Panc1 (cell line): ENCODE measurements at regions not wholly inside any gene's neighbourhood (a gene's known extent, or its start where the extent isn't known, plus 50 kb on each side); places are given as distances from the start of the nearest gene placed in this dataset.

ENCODE experiments used
- ATAC-seq: fragments of 200-7000 bp; cut with Tn5 transposase; 2 replicates; pipeline ENCODE4 v1.9.1; 2020; ENCODE audit warnings: mild to moderate bottlenecking, moderate library complexity
- BruUV-seq: library from RNA; stranded (reverse); fragments of 400-500 nt; replicated peaks from 2 replicates; lab custom pipeline; 2021; lab: Mats Ljungman, UMichigan
- CTCF ChIA-PET: fragments of 300-600 bp; sonication (Branson Sonifier 250); formaldehyde crosslinking; loops from one replicate; lab custom pipeline; 2022; ENCODE audit warnings: antibody characterized with exemption; lab: Charles Lee
- POLR2A ChIA-PET: fragments of 300-600 bp; sonication (Branson Sonifier 250); formaldehyde crosslinking; loops from one replicate; lab custom pipeline; 2022; ENCODE audit warnings: antibody characterized with exemption; lab: Charles Lee
- DNase-seq: peaks from one replicate; pipeline ENCODE4 v3.0.0-alpha.2; 2010; ENCODE audit warnings: low read depth, low spot score
- H3K27ac ChIP-seq: 2 replicates; pipeline ENCODE4 v1.5.1; 2011; ENCODE audit warnings: mild to moderate bottlenecking, low read length, inconsistent platforms
- H3K27me3 ChIP-seq: fragments of 200-500 bp; sonication (Bioruptor generic); 2 replicates; pipeline ENCODE4 v1.6.0; 2014; ENCODE audit warnings: low read length, inconsistent platforms; ENCODE audit not compliant: control insufficient read depth, insufficient read depth
- H3K36me3 ChIP-seq: fragments of 200-500 bp; sonication (Bioruptor generic); 2 replicates; pipeline ENCODE4 v1.5.1; 2014; ENCODE audit warnings: inconsistent platforms, mild to moderate bottlenecking, low read length, moderate library complexity; ENCODE audit not compliant: control insufficient read depth, insufficient read depth
- H3K4me1 ChIP-seq: 2 replicates; pipeline ENCODE4 v1.5.1; 2011; ENCODE audit warnings: inconsistent platforms, mild to moderate bottlenecking, low read length, moderate library complexity; ENCODE audit not compliant: control insufficient read depth, insufficient read depth
- H3K4me3 ChIP-seq, 2 experiments: 2 replicates each; pipeline ENCODE4 v1.5.1; 2011 to 2012; ENCODE audit warnings: low read depth in 2 of 2, low read length in 2 of 2, mild to moderate bottlenecking in 2 of 2, inconsistent platforms in 1 of 2, moderate library complexity in 1 of 2
- H3K9me3 ChIP-seq: fragments of 200-500 bp; sonication (Bioruptor generic); 2 replicates; pipeline ENCODE4 v1.5.1; 2014; ENCODE audit warnings: low read depth, mild to moderate bottlenecking, inconsistent platforms, low read length, moderate library complexity; ENCODE audit not compliant: control insufficient read depth, insufficient read depth
- CTCF ChIP-seq: fragments of 450-650 bp; IDR thresholded peaks from 2 replicates; pipeline ENCODE4 v1.5.1; 2017; ENCODE audit warnings: mild to moderate bottlenecking
- POLR2AphosphoS5 ChIP-seq: IDR thresholded peaks from 2 replicates; pipeline ENCODE4 v1.6.1; 2012; ENCODE audit warnings: mild to moderate bottlenecking, low read depth, low read length, moderate library complexity
- REST ChIP-seq, 2 experiments: IDR thresholded peaks; 2 replicates each; pipeline ENCODE4 v1.6.1; 2011 to 2012; ENCODE audit warnings: low read depth in 2 of 2, control low read depth in 1 of 2, low read length in 1 of 2, mild to moderate bottlenecking in 1 of 2, moderate library complexity in 1 of 2; ENCODE audit not compliant: insufficient read depth in 1 of 2
- SIN3A ChIP-seq: IDR thresholded peaks from 2 replicates; pipeline ENCODE4 v1.6.1; 2012; ENCODE audit warnings: low read depth, mild to moderate bottlenecking, low read length, moderate library complexity, borderline replicate concordance; ENCODE audit not compliant: insufficient read depth
- TCF7L2 ChIP-seq: IDR thresholded peaks from 2 replicates; pipeline ENCODE4 v1.6.1; 2011; ENCODE audit warnings: mild to moderate bottlenecking, low read depth, low read length, inconsistent platforms
- in situ Hi-C: cut with HindIII; loops from 2 replicates; pipeline ENCODE4 v1.10.0; 2016; ENCODE audit warnings: low sequenced_read_pairs, low pct_unique_long_range_greater_than_20kb
- intact Hi-C: fragments of 100-400 bp; cut with micrococcal nuclease; formaldehyde crosslinking; loops from one replicate; pipeline ENCODE4 v1.10.0; 2022; ENCODE audit not compliant: unreplicated experiment

- CTCF ChIA-PET = no interaction called here
- no peak overlapping the region for H3K27ac ChIP-seq
- no TSS peak for BruUV-seq
- ATAC-seq = no peak
- H3K9me3 ChIP-seq = no peaks in the 10 kb centered on the region; the same call in 1 of the 2 replicates
- H3K27me3 ChIP-seq = no peaks in the 10 kb centered on the region
- DNase-seq = no peak
- H3K36me3 ChIP-seq = no peaks in the 10 kb centered on the region
- TF ChIP-seq CTCF = no peak
- no peak for TF ChIP-seq SIN3A
- TF ChIP-seq POLR2AphosphoS5 = no peak
- no peak for TF ChIP-seq TCF7L2
- no peak for TF ChIP-seq REST (IDR thresholded peaks at IDR 0.05; ENCODE audit: insufficient read depth in 1 of 2, low read depth in 2 of 2, low read length in 1 of 2)
- in situ Hi-C loops = no loop called here
- POLR2A ChIA-PET = no interaction called here
- H3K4me1 ChIP-seq = no peaks in the 10 kb centered on the region
- no peak overlapping the region for H3K4me3 ChIP-seq
- intact Hi-C loops = no loop called here
These were observed 529.6 kb downstream of the NR4A2 start for GRCh38 chr2:155802888-155803287.

- intact Hi-C loops = no loop called here
- in situ Hi-C loops = no loop called here
- POLR2A ChIA-PET = no interaction called here
- TF ChIP-seq SIN3A (no peak), REST (IDR thresholded peaks at IDR 0.05; ENCODE audit: insufficient read depth in 1 of 2, low read depth in 2 of 2, low read length in 1 of 2) (no peak), TCF7L2 (no peak), POLR2AphosphoS5 (no peak), CTCF (no peak)
- CTCF ChIA-PET = no interaction called here
- ATAC-seq (no peak), DNase-seq (no peak)
- no peak overlapping the region for H3K27ac ChIP-seq
- H3K9me3 ChIP-seq = peaks cover 19% of the 10 kb centered on the region; the same call in 1 of the 2 replicates
- no peaks in the 10 kb centered on the region for H3K4me1 ChIP-seq
- H3K36me3 ChIP-seq = no peaks in the 10 kb centered on the region
- H3K27me3 ChIP-seq = no peaks in the 10 kb centered on the region
- no TSS peak for BruUV-seq
- no peak overlapping the region for H3K4me3 ChIP-seq
These were observed 539.9 kb downstream of the NR4A2 start for GRCh38 chr2:155792666-155793065.
